Peyer's patch (tissue), 4 donors: ENCODE measurements at regions not wholly inside any gene's neighbourhood (a gene's known extent, or its start where the extent isn't known, plus 50 kb on each side); places are given as distances from the start of the nearest gene placed in this dataset.

Experiments
- DNase-seq, 3 donors: peaks; one replicate each; pipeline ENCODE4 v3.0.0-alpha.2; 2017 to 2019
- H3K27ac ChIP-seq, 4 donors: fragments of 200-600 bp; sonication (generic); one replicate each; pipeline ENCODE4 v1.5.1; 2016 to 2019
- H3K27me3 ChIP-seq, 2 donors: fragments of 200-600 bp; sonication (generic); one replicate each; pipeline ENCODE4 v1.5.1; 2019
- H3K36me3 ChIP-seq, 3 donors: fragments of 200-600 bp; sonication (generic); one replicate each; pipeline ENCODE4 v1.5.1; 2016 to 2019
- H3K4me1 ChIP-seq, 4 donors: fragments of 200-600 bp; sonication (generic); one replicate each; pipeline ENCODE4 v1.5.1; 2016 to 2019
- H3K4me3 ChIP-seq, 4 donors: fragments of 200-600 bp; sonication (generic); 1 replicate in 3 of 4; 2 replicates in 1 of 4; pipeline ENCODE4 v1.5.1; 2016 to 2019; ENCODE audit warnings: mild to moderate bottlenecking in 1 of 4
- H3K9me3 ChIP-seq, 4 donors: fragments of 200-600 bp; sonication (generic); one replicate each; pipeline ENCODE4 v1.5.1; 2016 to 2019; ENCODE audit warnings: mild to moderate bottlenecking in 1 of 4
- POLR2A ChIP-seq, 2 donors: fragments of 450-650 bp; IDR thresholded peaks; one replicate each; pipeline ENCODE4 v1.5.1; 2017; ENCODE audit warnings: antibody characterized with exemption in 2 of 2, mild to moderate bottlenecking in 2 of 2, moderate library complexity in 2 of 2
- TF ChIP-seq, protein P1 (sequence below), 6 experiments: fragments of 450-650 bp in 4 of 6; fragments of 200-600 bp in 2 of 6; sonication (generic) in 1 of 6; IDR thresholded peaks; one replicate each; pipeline ENCODE4 v1.5.1; 2017 to 2019; ENCODE audit warnings: antibody characterized with exemption in 6 of 6, mild to moderate bottlenecking in 3 of 6, moderate library complexity in 1 of 6

DNA sequence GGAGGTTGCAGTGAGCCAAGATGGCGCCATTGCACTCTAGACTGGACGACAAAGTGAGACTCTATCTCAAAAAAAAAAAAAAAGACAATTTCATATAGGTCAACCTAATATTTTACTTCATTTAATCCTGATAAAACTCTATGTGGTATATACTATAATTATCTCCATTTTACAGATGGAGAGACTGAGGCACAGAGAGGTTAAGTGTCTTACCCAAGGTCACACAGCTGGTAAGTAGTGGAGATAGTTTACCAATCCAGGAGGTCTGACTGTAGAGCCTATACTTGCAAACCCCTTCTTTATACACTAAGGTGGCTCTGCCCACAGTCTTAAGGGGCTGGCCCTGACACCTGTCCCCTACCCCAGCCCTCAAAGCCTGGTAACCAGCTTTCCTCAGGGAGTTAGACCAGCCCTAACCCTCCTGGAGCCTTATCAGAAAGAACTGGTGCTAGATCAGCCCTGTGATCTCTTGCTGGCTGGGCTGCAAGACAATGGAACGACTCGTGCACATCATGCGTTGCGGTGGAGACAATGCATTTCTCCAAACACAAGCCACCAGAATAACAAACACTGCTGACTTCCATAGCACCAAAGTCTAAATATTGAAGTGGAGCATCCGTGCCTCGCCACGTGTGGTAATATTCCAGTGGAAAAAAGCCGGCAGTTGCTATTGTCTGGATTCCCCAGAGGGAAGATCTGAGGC lies 60.0 kb upstream of the SMAD3 start:
- Histone ChIP-seq H3K9me3 (no peaks in the 10 kb centered on the region), H3K4me1 (no peaks in the 10 kb centered on the region), H3K4me3 (no peak overlapping the region), H3K36me3 (no peaks in the 10 kb centered on the region), H3K27ac (no peak overlapping the region), H3K27me3 (no peaks in the 10 kb centered on the region)
- DNase-seq: no peak
- no peak for TF ChIP-seq POLR2A (IDR thresholded peaks at IDR 0.05)
- TF ChIP-seq, protein P1, sequence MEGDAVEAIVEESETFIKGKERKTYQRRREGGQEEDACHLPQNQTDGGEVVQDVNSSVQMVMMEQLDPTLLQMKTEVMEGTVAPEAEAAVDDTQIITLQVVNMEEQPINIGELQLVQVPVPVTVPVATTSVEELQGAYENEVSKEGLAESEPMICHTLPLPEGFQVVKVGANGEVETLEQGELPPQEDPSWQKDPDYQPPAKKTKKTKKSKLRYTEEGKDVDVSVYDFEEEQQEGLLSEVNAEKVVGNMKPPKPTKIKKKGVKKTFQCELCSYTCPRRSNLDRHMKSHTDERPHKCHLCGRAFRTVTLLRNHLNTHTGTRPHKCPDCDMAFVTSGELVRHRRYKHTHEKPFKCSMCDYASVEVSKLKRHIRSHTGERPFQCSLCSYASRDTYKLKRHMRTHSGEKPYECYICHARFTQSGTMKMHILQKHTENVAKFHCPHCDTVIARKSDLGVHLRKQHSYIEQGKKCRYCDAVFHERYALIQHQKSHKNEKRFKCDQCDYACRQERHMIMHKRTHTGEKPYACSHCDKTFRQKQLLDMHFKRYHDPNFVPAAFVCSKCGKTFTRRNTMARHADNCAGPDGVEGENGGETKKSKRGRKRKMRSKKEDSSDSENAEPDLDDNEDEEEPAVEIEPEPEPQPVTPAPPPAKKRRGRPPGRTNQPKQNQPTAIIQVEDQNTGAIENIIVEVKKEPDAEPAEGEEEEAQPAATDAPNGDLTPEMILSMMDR (IDR thresholded peaks at IDR 0.05): no peak

DNA sequence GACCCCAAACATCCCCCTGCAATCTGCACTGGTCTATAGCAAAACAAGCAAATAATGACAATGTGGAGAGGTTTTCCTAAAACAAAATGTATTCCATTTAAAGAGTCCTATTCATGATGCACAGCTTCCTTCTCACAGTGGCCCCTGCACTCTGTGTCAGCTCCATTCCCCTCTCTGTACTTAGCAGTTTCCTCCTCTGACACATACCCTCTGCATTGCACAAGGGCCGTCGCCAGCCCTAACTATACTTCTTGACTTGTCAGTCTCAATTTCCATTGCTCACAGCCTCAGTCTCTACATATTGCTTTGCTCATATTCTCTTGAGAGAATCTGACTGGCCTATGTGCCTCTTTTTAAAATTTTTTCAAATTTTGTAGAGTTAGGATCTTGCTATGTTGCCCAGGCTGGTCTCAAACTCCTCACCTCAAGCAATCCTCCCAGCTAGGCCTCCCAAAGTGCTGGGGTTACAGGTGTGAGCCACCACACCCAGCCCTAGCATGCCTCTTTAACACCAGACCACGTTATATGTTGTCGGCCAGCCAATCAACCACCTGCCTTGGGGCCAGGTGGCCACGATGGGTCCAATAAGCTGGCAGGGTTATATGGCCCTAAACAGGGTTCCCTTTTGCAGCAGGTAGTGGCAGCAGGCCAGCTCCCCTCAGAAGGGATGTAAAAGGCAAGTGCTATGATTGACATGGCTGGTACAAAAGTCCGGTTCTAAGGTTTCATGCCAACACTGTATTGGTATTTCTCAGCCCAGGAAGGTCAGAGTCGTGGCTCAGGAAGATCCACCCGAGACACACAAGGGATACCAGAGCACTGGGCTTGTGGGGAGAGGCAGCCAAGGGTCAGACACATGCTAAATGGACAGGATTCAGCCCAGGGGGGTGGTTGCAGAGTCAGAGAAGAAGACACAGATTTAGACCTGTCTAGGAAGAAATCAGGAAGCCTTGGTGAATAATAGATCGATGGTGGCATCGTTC lies 59.0 kb upstream of the SMAD3 start:
- no peak for DNase-seq
- Histone ChIP-seq H3K27me3 (no peaks in the 10 kb centered on the region), H3K36me3 (no peaks in the 10 kb centered on the region), H3K4me1 (no peaks in the 10 kb centered on the region), H3K9me3 (no peaks in the 10 kb centered on the region), H3K27ac (no peak overlapping the region), H3K4me3 (no peak overlapping the region)
- TF ChIP-seq, protein P1 (IDR thresholded peaks at IDR 0.05): no peak

DNA sequence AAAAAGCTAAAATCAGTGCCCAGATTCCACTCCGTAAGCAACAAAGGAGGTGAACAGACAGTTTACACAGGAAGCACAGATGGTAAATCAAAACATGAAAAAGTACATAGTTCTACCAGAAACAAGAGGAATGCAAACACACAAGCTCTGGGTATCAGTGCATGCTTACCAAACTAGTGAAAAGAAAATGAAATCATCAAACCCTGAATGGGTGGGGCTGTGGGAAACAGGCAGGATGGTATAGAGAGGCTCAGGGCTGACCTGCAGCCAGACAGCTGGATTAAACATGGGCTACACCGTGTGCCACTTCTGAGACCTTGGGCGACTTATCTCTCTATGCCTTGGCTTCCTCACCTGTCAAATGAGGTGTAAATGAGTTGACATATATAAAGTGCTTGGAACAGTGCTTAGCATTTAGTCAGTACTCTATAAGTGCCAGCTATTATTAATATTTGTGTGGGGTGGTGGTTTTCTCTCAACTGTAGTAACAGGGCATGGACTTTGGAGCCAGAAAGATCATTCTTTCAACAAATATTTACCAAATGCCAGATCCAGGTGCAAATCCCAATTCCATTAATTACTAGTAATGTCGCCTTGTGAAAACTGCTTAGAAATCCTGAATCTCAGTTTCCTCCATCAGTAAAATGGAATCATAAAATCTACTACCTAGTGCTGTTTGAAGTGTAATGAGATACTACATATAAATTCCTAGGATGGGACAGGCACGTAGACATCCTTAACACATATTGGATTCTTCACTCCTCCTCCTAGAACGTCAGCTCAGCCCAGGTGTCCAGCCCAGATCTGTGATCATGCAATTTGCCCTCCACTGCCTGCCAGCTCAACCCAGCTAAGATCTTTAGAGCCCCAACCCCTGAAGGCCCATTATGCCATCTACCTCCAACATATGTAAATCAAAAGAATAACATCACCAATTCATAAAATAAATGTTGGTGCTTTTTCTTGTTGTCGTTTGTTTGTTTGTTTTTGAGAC lies 55.5 kb upstream of the SMAD3 start:
- no peaks in the 10 kb centered on the region for H3K4me1 ChIP-seq
- H3K4me3 ChIP-seq: no peak overlapping the region
- no peaks in the 10 kb centered on the region for H3K9me3 ChIP-seq
- no peak for DNase-seq
- no peak overlapping the region for H3K27ac ChIP-seq
- H3K36me3 ChIP-seq: no peaks in the 10 kb centered on the region
- TF ChIP-seq POLR2A (IDR thresholded peaks at IDR 0.05): no peak
- TF ChIP-seq, protein P1 (IDR thresholded peaks at IDR 0.05): no peak
- H3K27me3 ChIP-seq: no peaks in the 10 kb centered on the region

DNA sequence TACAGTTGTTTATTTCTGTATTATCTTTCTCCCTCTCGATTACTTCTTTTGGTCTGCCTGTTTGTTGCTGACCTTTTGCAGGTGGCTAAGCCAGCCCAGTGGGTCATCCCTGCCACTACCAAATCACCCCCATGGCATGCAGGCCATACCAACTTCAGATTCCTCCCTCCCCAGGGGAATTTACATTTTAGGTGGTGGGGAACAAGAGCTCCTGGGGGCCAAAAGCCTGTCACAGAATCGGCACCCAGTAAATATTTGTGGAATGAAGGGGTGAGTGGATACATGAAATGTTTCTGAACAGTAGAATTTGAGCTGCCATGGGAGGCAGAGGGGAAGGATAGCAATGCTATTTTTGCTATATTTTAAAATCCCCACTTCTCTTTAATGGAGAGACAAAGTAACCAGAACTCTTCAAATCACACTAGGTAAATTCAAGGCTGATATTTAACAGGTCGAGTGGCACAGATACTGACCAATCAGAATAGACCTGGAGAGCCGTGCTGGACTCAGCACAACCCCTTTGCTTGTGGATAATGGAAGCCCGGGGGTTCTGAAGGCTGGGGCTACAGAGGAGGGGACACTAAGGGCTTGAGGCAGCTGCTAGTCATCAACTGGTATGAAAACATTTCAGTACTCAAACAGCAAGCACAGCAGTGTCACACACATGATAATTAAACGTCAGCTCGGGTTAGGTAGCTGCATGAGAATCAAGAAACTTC lies 54.3 kb upstream of the SMAD3 start:
- Histone ChIP-seq H3K4me3 (no peak overlapping the region), H3K9me3 (no peaks in the 10 kb centered on the region), H3K36me3 (no peaks in the 10 kb centered on the region), H3K4me1 (no peaks in the 10 kb centered on the region), H3K27ac (no peak overlapping the region), H3K27me3 (no peaks in the 10 kb centered on the region)
- TF ChIP-seq, protein P1 (IDR thresholded peaks at IDR 0.05): no peak
- no peak for TF ChIP-seq POLR2A (IDR thresholded peaks at IDR 0.05)
- no peak for DNase-seq

DNA sequence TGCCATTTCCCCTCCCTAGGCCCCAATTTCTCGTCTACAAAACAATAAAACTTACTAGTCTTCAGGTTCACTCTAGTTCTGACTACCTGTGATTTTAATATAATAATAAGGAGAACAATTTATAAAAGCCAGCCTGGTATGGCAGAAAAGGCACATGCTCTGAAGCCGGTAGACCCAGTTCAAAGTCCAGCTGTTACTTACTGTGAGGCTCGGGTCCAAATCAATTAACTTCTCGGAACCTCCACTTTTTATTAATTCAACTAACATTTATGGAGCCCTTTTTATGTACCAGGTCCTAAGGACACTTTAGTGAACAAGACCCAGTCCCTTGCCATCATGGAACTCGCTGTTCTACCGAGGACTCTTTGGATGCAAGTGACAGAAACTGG lies 53.8 kb upstream of the SMAD3 start:
- H3K36me3 ChIP-seq: no peaks in the 10 kb centered on the region
- no peak for TF ChIP-seq POLR2A (IDR thresholded peaks at IDR 0.05)
- TF ChIP-seq, protein P1 (IDR thresholded peaks at IDR 0.05): no peak
- no peak overlapping the region for H3K27ac ChIP-seq

More for the DNA sequence above, 53.8 kb upstream of the SMAD3 start:
- Histone ChIP-seq H3K9me3 (no peaks in the 10 kb centered on the region), H3K27me3 (no peaks in the 10 kb centered on the region), H3K4me1 (no peaks in the 10 kb centered on the region), H3K4me3 (no peak overlapping the region)
- DNase-seq: no peak
